NCI-H2196 (cell line): ENCODE measurements at regions not wholly inside any gene's neighbourhood (a gene's known extent, or its start where the extent isn't known, plus 50 kb on each side); places are given as distances from the start of the nearest gene placed in this dataset.
"Not testable (repeated sequence)": the region's sequence is repeated elsewhere in the genome, so short reads cannot be mapped to it uniquely, and the experiment has no call there.

Source experiments
- DNase-seq: peaks from one replicate; lab custom pipeline; 2025; ENCODE audit not compliant: unreplicated experiment; lab: John Stamatoyannopoulos, UW

DNA sequence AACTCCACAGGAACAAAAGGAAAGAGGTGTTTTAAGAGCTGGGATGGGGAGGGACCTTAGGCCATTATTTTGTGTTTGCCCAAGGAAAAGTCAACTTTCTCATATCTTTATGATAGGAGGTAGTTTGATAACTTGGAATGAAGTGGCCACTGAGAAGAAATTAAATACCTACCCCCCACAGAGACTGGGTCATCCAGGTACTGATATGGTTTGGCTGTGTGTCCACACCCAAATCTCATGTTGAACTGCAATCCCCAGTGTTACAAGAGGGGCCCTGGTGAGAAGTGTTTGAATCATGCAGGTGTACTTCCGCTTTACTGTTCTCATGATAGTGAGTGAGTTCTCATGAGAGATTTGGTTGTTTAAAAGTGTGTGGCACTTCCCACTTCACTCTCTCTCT lies 477.9 kb upstream of the KIF2B start:
- DNase-seq, result no peak

DNA sequence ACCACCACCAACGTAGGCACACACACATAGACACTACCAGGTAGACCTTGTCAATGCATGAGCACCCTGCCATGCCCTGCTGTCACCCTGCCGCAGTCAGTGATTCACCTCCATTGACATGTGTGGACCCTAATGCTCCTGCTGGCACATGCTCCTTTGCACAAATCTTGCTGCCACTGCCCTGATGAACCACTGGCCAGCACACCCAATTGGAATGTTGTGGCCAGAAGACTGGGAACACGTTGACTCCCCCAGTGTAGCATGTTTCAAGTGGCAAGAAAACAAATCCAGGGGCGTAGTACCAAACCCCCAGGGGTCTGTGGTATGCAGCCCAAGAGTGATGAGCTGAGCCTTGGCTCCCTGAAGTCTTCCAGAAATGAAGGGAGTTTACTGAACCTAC lies 486.4 kb upstream of the KIF2B start:
- no peak for DNase-seq

DNA sequence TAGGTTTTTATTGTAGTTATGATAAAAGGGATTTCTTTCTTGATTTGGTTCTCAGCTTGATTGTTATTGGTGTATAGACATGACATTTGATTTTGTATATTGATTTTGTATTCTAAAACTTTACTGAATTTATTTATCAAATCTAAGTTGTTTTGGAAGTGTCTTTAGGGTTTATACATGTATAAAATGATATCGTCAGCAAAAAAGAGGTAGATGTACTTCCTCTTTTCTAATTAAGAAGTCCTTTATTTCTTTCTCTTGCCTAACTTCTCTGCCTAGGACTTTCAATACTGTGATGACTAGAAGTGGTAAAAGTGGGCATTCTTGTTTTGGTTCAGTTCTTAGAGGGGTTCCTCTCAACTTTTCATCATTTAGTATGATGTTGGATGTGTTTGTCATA lies 487.3 kb upstream of the KIF2B start:
- DNase-seq, result no peak

DNA sequence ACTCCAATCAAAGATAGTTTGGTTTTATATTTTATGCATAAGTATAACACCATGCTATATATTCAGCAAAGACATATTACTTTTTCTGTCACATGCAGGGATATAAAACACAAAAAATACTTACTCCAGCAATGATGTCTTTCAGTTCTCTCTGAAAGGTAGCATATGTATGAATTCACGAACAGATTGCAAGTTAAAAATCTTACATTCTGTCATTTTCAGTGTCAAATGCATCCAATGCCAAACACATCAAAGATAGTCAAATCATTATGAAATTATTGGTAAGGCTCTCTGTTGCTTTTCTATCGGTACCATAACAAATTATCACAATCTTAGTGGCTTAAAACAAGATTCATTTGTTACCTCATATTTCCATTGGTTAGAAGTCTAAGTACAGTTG lies 492.0 kb upstream of the KIF2B start:
- no peak for DNase-seq

- DNase-seq, result no peak
These were observed 501.1 kb upstream of the KIF2B start for GRCh38 chr17:53321651-53322050.

DNA sequence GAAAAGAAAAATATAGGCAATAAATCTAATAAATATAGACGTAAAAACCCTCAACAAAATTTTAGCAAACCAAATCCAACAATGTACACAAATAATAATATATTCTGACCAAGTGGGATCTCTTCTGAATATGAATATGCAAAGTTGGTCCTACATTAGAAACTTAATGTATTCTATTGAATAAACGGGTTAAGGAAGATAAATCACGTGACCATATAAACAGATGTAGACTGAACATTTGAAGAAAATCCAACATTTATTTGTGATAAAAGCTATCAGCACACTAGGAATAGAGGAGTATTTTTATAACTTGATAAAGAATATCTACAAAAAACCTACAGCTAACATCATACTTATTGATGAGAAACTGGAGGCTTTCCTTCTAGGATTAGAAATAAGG lies 502.8 kb upstream of the KIF2B start:
- no peak for DNase-seq

GRCh38 chr17:53316988-53317387 lies 505.7 kb upstream of the KIF2B start:
- no peak for DNase-seq

GRCh38 chr17:53316073-53316472 lies 506.7 kb upstream of the KIF2B start:
- DNase-seq, result no peak

DNA sequence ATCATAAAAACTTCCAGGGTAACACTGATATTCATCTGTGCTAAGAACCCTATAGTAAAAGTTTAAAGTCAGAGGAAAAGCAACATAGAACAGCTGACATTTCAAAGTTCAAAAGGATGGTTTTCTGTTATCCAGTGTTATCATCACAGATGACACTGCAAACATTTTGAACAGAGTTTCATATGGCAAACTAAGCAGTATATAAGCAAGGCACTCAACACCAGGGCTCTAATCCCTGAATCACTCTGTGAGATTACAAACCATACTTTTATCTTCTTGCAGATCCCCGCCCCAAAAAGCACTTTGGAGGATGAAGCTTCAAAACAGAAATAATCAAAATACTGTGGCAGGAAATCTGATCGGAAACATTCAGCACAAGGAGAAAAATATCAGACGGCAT lies 508.2 kb upstream of the KIF2B start:
- no peak for DNase-seq

DNA sequence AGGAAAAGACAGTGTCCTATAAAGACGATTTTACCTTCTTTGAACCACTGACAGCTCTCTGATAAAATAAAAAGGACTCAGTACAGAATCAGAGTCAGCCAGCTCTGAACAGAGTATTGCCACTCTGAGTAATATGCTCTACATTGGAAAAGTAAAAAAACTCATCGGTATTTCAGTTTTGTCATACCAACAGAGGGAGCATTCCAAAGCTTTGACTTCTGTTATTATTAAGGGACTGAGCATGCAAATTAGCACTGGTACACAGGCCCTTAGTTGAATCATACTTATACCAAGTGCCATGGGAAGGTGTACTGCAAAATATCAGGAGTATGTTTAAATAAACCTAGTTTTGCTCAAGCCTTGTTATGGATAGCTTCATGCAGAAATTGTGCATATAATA lies 509.0 kb upstream of the KIF2B start:
- DNase-seq, result no peak

- no peak for DNase-seq
These were observed 544.3 kb upstream of the KIF2B start for GRCh38 chr17:53278466-53278865.

DNA sequence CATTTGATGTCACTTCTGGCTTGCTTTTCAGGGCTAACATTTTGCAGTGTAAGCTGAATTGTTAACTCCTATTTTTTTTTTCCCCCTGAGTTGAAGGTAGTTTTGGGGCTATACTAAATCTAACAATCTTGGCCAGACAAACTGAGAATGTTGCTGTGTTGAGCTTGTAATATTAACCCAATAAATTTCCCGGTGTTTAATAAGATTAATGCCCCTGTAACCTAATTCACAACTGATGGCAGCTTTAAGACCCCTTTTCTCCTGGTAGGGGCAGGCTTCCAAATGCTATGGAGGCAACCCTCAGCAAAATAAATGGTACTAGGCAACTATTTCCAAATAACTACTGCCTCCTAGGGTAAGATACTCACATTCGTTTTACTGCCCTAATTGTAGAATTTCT lies 549.6 kb upstream of the KIF2B start:
- DNase-seq, result no peak

- DNase-seq, result no peak
These were observed 551.8 kb upstream of the KIF2B start for GRCh38 chr17:53270936-53271335.

DNA sequence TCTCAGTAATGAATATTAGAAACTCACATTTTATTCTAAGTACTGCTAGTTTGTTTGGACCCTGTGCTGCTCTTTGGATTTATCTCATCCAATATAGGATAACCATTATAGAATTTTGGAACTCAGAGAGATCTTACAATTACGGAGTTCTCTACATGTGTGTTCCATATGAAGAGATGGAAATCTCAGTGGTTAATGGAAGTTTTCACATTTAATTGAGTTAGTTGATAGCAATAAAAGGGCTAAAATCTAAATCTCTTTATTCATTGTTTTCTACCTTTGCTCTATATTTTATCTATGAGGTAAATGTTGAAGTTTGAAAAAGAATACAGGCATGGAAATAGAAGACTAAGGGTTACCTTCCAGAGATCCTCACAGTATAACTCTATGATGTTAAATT lies 558.0 kb upstream of the KIF2B start:
- no peak for DNase-seq

- DNase-seq, result no peak
These were observed 568.6 kb upstream of the KIF2B start for GRCh38 chr17:53253956-53254597.

GRCh38 chr17:53249036-53249435 lies 573.7 kb upstream of the KIF2B start:
- no peak for DNase-seq

GRCh38 chr17:53234138-53234537 lies 588.6 kb upstream of the KIF2B start:
- no peak for DNase-seq

DNA sequence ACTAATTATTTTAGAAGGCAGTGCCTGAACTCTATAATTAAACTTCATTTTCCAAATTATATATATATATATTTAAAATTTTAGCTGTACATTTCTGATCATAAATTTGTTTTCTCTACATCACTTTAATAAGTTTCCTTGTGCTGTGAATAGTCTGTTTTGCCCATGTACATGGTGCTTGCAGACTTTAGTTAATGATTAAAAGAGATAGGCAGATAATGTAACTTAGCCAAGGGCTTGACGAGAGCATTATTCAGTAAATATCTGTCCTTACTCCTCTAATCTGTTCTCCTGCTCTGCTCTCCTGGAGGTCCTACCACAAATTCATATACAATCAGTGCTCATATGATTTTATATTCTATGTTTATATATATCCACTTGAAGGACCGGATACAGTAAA lies 595.2 kb upstream of the KIF2B start:
- DNase-seq, result no peak

- no peak for DNase-seq
These were observed 595.6 kb upstream of the KIF2B start for GRCh38 chr17:53227111-53227510.

DNA sequence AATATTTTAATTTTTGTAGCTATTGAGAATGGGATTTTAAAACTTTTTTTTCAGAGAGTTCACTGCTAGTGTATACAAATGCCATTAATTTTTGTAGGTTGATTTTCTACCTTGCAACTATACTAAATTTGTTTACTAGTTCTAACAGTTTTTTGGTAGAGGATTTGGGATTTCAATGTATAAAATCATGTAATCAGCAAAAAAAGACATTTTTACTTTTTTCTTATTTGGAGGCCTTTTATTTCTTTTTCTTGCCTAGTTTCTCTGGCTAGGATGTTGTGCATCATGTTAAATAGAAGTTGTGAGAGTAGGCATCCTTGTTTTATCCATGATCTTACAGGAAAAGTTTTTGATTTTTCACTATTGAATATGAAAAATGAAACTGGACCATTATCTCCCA lies 602.9 kb upstream of the KIF2B start:
- DNase-seq, result no peak

DNA sequence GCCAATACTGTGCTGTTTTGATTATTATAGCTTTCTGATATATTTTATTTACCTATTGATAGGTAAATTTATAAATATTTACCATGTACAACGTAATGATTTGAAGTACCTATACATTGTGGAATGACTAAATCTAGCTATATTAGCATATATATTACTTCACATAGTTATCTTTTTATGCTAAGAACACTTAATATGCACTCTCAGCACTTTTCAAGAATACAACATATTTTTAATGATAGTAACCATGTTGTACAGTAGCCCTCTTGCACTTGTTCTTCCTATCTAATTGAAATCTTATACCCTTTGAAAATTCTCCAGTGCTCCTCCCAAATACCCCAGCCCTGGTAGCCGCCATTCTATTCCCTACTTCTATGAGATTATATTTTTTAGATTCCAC lies 604.0 kb upstream of the KIF2B start:
- no peak for DNase-seq

- no peak for DNase-seq
These were observed 605.4 kb upstream of the KIF2B start for GRCh38 chr17:53217311-53217710.

DNA sequence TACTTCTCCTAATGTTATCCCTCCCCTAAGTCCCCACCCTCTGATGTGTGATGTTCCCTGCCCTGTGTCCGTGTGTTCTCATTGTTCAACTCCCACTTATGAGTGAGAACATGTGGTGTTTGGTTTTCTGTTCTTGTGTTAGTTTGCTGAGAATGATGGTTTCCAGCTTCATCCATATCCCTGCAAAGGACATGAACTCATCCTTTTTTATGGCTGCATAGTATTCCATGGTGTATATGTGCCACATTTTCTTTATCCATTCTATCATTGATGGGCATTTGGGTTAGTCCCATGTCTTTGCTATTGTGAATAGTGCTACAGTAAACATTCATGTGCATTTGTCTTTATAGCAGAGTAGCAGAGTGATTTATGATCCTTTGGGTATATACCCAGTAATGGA lies 613.8 kb upstream of the KIF2B start:
- not testable (repeated sequence) for DNase-seq

GRCh38 chr17:53193044-53193443 lies 629.7 kb upstream of the KIF2B start:
- DNase-seq, result no peak
